ENCODE measurements at regions not wholly inside any gene's neighbourhood (a gene's known extent, or its start where the extent isn't known, plus 50 kb on each side); places are given as distances from the start of the nearest gene placed in this dataset.

DNA sequence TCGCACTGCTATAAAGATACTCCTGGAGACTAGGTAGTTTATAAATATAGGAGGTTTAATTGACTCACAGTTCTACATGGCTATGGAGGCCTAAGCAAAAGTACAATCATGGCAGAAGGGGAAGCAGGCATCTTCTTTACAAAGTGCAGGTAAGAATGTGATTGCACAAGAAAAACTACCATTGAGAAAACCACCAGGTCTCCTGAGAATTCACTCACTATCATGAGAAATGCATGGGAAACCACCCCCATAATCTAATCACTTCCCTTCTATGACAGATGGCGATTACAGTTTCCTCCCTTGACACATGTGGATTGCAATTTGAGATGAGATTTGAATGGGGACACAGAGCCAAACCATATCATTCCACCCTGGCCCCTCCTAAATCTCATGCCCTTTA, 121.2 kb upstream of the ST8SIA4 start:
- no peak for ATAC-seq
- TF ChIP-seq ZNF565 (CRISPR knock-in tag; conservative IDR thresholded peaks at IDR 0.05; ENCODE audit: low read depth) (no peak), ISL1 (CRISPR knock-in tag; IDR thresholded peaks at IDR 0.05) (no peak), TOX (CRISPR knock-in tag; IDR thresholded peaks at IDR 0.05; ENCODE audit: borderline replicate concordance) (no peak), RARB (CRISPR knock-in tag; IDR thresholded peaks at IDR 0.05) (no peak), ZNF8 (CRISPR knock-in tag; IDR thresholded peaks at IDR 0.05) (no peak), GLIS3 (CRISPR knock-in tag; IDR thresholded peaks at IDR 0.05) (no peak), ESRRG (CRISPR knock-in tag; IDR thresholded peaks at IDR 0.05) (no peak), BACH2 (CRISPR knock-in tag; IDR thresholded peaks at IDR 0.05; ENCODE audit: borderline replicate concordance) (no peak), OSR1 (CRISPR knock-in tag; IDR thresholded peaks at IDR 0.05) (no peak), SNAI2 (CRISPR knock-in tag; IDR thresholded peaks at IDR 0.05) (no peak)
- TF ChIP-seq, protein P1, sequence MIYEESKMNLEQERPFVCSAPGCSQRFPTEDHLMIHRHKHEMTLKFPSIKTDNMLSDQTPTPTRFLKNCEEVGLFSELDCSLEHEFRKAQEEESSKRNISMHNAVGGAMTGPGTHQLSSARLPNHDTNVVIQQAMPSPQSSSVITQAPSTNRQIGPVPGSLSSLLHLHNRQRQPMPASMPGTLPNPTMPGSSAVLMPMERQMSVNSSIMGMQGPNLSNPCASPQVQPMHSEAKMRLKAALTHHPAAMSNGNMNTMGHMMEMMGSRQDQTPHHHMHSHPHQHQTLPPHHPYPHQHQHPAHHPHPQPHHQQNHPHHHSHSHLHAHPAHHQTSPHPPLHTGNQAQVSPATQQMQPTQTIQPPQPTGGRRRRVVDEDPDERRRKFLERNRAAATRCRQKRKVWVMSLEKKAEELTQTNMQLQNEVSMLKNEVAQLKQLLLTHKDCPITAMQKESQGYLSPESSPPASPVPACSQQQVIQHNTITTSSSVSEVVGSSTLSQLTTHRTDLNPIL (CRISPR knock-in tag; IDR thresholded peaks at IDR 0.05; ENCODE audit: low read depth) = no peak
- TF ChIP-seq, protein P2, sequence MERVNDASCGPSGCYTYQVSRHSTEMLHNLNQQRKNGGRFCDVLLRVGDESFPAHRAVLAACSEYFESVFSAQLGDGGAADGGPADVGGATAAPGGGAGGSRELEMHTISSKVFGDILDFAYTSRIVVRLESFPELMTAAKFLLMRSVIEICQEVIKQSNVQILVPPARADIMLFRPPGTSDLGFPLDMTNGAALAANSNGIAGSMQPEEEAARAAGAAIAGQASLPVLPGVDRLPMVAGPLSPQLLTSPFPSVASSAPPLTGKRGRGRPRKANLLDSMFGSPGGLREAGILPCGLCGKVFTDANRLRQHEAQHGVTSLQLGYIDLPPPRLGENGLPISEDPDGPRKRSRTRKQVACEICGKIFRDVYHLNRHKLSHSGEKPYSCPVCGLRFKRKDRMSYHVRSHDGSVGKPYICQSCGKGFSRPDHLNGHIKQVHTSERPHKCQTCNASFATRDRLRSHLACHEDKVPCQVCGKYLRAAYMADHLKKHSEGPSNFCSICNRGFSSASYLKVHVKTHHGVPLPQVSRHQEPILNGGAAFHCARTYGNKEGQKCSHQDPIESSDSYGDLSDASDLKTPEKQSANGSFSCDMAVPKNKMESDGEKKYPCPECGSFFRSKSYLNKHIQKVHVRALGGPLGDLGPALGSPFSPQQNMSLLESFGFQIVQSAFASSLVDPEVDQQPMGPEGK (CRISPR knock-in tag; IDR thresholded peaks at IDR 0.05; ENCODE audit: borderline replicate concordance) = no peak
- TF ChIP-seq, protein P3, sequence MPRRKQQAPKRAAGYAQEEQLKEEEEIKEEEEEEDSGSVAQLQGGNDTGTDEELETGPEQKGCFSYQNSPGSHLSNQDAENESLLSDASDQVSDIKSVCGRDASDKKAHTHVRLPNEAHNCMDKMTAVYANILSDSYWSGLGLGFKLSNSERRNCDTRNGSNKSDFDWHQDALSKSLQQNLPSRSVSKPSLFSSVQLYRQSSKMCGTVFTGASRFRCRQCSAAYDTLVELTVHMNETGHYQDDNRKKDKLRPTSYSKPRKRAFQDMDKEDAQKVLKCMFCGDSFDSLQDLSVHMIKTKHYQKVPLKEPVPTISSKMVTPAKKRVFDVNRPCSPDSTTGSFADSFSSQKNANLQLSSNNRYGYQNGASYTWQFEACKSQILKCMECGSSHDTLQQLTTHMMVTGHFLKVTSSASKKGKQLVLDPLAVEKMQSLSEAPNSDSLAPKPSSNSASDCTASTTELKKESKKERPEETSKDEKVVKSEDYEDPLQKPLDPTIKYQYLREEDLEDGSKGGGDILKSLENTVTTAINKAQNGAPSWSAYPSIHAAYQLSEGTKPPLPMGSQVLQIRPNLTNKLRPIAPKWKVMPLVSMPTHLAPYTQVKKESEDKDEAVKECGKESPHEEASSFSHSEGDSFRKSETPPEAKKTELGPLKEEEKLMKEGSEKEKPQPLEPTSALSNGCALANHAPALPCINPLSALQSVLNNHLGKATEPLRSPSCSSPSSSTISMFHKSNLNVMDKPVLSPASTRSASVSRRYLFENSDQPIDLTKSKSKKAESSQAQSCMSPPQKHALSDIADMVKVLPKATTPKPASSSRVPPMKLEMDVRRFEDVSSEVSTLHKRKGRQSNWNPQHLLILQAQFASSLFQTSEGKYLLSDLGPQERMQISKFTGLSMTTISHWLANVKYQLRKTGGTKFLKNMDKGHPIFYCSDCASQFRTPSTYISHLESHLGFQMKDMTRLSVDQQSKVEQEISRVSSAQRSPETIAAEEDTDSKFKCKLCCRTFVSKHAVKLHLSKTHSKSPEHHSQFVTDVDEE (CRISPR knock-in tag; IDR thresholded peaks at IDR 0.05) = no peak

DNA sequence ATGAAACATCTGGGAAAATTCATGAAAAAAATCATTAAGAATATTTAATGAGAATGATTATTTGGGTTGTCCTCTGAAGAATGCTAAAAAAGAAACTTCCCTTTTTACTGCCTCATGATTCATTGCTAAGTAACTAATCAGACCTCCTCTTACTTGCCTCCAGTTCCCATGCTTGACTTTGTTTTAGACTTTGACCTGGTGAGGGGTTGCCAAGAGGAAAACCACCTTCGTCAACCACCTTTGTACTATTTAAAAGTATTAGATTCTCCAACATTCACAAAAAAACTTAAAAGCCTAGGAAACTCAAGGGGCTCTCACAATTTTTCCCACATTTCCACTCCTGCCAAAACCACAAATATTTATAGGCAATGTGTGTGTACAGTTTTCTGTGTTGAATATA, 115.2 kb upstream of the ST8SIA4 start:
- TF ChIP-seq TOX (CRISPR knock-in tag; IDR thresholded peaks at IDR 0.05; ENCODE audit: borderline replicate concordance) = no peak
- no peak for ATAC-seq

DNA sequence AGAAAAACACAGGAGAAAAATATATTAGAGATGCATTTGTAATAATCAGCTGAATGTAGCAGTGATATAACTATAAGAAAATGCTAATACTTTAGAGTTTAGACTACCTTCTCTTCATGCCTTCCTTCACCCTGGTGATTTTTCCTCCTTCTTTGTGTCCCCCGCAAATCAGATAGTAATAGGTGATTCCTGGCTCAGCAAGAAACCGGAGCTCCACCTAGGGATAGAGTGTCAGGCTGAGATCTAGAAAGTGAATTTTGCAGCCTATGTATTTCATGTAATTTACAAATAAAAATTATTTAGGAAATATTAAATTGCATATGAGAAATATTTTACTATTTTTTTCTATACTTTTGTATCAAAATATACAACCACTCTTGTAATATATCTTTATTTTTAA, 109.8 kb upstream of the ST8SIA4 start:
- no peak for ATAC-seq
- TF ChIP-seq, protein P1 (CRISPR knock-in tag; IDR thresholded peaks at IDR 0.05; ENCODE audit: low read depth) = no peak
- TF ChIP-seq ISL1 (CRISPR knock-in tag; IDR thresholded peaks at IDR 0.05) (no peak), GLIS3 (CRISPR knock-in tag; IDR thresholded peaks at IDR 0.05) (no peak), SNAI2 (CRISPR knock-in tag; IDR thresholded peaks at IDR 0.05) (no peak), ARNTL (CRISPR knock-in tag; IDR thresholded peaks at IDR 0.05; ENCODE audit: borderline replicate concordance, low read depth) (no peak), BACH2 (CRISPR knock-in tag; IDR thresholded peaks at IDR 0.05; ENCODE audit: borderline replicate concordance) (no peak), ZNF565 (CRISPR knock-in tag; conservative IDR thresholded peaks at IDR 0.05; ENCODE audit: low read depth) (no peak), ZFP3 (CRISPR knock-in tag; IDR thresholded peaks at IDR 0.05) (no peak), RARB (CRISPR knock-in tag; IDR thresholded peaks at IDR 0.05) (no peak), ZC3H10 (CRISPR knock-in tag; IDR thresholded peaks at IDR 0.05) (no peak), PPARA (CRISPR knock-in tag; IDR thresholded peaks at IDR 0.05; ENCODE audit: borderline replicate concordance) (no peak)
- TF ChIP-seq, protein P4, sequence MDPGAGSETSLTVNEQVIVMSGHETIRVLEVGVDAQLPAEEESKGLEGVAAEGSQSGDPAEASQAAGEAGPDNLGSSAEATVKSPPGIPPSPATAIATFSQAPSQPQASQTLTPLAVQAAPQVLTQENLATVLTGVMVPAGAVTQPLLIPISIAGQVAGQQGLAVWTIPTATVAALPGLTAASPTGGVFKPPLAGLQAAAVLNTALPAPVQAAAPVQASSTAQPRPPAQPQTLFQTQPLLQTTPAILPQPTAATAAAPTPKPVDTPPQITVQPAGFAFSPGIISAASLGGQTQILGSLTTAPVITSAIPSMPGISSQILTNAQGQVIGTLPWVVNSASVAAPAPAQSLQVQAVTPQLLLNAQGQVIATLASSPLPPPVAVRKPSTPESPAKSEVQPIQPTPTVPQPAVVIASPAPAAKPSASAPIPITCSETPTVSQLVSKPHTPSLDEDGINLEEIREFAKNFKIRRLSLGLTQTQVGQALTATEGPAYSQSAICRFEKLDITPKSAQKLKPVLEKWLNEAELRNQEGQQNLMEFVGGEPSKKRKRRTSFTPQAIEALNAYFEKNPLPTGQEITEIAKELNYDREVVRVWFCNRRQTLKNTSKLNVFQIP (CRISPR knock-in tag; IDR thresholded peaks at IDR 0.05; ENCODE audit: borderline replicate concordance, low read depth) = no peak
- TF ChIP-seq, protein P5, sequence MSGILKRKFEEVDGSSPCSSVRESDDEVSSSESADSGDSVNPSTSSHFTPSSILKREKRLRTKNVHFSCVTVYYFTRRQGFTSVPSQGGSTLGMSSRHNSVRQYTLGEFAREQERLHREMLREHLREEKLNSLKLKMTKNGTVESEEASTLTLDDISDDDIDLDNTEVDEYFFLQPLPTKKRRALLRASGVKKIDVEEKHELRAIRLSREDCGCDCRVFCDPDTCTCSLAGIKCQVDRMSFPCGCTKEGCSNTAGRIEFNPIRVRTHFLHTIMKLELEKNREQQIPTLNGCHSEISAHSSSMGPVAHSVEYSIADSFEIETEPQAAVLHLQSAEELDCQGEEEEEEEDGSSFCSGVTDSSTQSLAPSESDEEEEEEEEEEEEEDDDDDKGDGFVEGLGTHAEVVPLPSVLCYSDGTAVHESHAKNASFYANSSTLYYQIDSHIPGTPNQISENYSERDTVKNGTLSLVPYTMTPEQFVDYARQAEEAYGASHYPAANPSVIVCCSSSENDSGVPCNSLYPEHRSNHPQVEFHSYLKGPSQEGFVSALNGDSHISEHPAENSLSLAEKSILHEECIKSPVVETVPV (CRISPR knock-in tag; IDR thresholded peaks at IDR 0.05) = no peak
- TF ChIP-seq, protein P2 (CRISPR knock-in tag; IDR thresholded peaks at IDR 0.05; ENCODE audit: borderline replicate concordance) = no peak
